ENCODE measurements at regions not wholly inside any gene's neighbourhood (a gene's known extent, or its start where the extent isn't known, plus 50 kb on each side); places are given as distances from the start of the nearest gene placed in this dataset.
"Not testable (repeated sequence)": the region's sequence is repeated elsewhere in the genome, so short reads cannot be mapped to it uniquely, and the experiment has no call there.

DNA sequence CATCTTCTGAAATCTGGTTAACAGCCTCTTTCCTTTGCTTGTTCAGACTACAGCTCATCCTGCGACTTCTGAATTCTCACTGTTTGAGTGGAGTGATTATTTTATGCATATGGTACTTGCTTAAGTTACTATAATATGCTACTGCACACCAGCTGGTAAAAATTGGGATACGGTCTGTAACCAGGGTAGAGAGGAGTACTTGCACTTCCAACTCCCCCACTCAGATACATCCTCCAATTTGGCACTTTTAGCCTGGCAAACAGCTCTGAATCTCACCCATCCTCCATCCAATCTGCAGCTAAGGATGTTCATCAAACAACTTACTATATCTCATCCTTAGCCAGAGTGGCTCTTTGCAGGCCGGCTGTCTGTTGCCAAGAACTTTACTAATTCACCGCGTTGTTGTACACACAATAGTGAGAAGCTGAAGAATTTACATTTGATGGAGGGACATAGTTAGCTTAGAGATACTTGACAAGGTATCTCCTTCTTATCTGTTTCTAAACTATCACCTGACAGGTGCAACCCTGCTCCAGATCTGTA lies 1323.6 kb upstream of the ALCAM start:
- in situ Hi-C loops (cut with HindIII; ENCODE audit: low sequenced_read_pairs) = not testable (repeated sequence)

DNA sequence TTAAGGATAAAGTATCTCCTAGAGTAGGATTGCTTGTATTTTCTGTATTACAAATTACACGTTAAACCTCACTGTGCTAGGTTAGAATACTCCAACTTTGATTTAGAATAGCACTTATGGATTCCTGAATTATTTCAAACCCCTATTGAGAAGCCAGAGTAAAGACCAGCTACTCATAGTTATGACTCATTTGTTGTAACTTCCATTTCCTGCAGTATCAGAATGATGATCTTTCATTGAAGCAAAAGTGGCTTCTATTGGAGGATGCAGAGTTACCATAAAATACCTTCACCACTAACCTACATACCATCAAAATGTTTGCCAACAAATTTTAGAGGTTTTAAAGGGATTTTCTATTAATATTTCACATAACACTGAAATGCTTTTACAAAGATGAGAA lies 1322.7 kb upstream of the ALCAM start:
- in situ Hi-C loops (cut with HindIII; ENCODE audit: low sequenced_read_pairs) = no loop called here

DNA sequence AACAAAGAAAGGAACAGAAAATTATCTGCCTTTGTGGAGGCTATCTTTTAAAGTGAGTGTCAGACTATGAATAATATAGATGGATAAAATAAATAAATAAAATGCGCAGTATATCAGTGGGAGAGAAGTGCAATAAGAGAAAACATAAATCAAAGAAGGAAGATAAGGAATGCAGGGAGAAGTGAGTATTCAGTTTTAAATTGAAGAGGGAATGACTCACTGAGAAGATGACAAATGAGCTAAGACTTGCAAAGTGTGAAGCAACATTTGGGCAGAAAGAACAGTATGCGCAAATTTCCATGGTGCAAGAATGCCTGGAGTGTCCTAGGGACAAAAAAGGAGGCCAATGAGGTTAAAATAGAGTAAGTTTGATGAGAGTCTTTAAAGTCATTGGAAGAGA lies 1300.1 kb upstream of the ALCAM start:
- in situ Hi-C loops (cut with HindIII; ENCODE audit: low sequenced_read_pairs) = no loop called here

DNA sequence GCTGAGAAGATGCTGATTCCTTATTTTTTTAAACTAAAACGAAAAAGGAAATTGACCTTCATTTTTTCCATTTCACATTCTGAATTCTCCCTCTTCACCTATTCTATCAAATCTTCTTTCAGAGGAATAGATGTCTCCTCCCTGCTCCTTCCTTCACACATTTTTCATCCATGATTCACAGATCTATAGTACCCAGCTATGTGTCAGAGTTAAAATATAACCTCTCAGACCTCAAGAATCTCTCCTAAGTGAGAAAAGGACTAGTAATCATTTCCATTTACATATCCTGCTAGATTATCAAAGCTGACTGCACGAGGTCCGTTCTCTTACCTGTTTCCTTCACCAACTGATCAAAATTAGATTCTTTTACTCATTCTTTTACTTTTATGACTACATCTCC lies 1297.6 kb upstream of the ALCAM start:
- in situ Hi-C loops (cut with HindIII; ENCODE audit: low sequenced_read_pairs) = no loop called here

DNA sequence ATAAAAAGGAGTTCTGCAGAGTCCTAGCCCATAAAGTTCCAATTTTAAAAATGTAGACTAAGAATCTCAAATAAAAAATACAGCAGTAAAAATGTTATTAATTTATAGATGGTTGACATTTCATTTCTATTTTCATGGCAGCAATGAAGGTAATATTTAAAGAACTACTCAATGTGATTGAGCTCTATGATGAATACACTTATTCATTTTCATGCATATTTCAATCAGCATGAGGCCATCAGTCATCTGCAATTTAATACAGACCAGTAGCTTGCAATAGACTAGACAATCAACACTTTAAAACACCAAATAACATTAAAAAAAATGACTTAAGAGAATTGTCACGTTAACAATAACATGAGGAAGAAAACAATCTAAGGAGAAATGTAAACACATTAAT lies 1295.8 kb upstream of the ALCAM start:
- in situ Hi-C loops (cut with HindIII; ENCODE audit: low sequenced_read_pairs) = no loop called here

DNA sequence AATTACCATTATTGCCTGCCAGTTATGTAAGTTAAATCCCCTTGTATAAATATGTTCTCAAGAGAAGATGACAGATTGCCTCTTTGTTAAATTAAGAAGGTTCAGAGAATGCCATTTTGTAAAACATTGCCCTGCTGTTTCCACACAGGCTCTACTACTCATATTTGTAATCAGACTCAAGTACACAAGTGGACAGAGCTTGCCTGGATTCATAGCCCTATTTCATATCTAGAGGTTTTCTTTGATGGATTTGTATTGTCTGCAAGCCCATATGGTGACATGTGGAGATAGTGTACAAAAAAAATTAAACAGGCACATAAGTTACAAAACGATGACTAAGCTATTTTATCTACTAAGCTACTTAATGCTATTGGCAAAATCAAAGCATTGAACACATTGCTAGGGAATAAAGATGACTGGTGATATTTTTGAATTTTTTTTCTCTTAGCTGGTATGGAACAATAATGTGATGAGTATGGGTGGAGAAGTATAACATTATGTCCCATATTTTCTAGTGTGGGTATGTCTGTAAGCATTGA lies 1286.6 kb upstream of the ALCAM start:
- in situ Hi-C loops (cut with HindIII; ENCODE audit: low sequenced_read_pairs) = no loop called here

DNA sequence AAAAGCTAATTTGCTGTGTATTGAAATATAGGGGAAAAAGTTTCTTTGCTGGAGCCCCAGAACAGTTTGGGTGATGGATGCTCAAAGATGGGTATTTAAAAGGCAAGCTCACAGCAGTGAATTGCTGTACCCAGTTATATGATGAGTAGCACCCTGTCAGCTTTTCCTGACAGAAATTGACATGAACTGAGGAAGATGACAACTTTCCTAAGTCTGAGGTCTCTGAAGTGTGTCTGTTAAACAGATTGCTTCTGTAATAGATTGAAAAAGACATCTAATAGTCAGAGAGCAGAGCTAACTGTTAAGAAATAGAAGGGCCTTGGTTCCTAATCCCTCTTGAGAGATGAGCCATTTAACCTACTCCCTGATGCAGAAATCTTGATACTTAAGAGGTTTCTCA lies 1278.0 kb upstream of the ALCAM start:
- in situ Hi-C loops (cut with HindIII; ENCODE audit: low sequenced_read_pairs) = no loop called here

DNA sequence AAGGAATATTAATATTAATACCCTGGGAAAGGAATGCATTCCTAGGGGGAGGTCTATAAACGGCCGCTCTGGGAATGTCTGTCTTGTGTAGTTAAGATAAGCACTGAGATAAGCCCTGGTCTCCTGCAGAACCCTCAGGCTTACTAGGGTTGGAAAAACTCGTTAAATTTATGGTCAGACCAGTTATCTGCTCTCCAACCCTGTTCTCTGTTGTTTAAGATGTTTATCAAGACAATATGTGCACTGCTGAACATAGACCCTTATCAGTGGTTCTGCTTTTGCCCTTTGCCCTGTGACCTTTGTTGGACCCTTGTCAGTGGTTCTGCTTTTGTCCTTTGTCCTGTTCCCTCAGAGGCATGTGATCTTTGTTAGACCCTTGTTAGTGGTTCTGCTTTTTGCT lies 1276.7 kb upstream of the ALCAM start:
- in situ Hi-C loops (cut with HindIII; ENCODE audit: low sequenced_read_pairs) = not testable (repeated sequence)

DNA sequence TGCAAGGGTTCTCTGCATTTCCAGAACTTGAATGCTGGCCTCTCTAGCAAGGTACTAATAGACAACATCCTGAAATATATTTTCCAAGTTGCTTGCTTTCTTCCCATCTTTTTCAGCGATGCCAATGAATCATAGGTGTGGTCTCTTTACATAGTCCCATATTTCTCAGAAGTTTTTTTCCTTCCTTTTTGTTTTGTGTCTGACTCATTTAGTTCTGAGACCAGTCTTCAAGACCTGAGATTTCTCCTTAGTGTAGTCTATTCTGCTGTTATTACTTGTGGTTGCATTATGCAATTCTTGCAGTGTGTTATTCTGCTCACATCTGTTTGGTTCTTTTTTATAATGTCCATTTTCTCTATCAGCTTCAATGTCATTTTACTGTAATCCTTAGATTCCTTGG lies 1265.0 kb upstream of the ALCAM start:
- in situ Hi-C loops (cut with HindIII; ENCODE audit: low sequenced_read_pairs) = no loop called here

DNA sequence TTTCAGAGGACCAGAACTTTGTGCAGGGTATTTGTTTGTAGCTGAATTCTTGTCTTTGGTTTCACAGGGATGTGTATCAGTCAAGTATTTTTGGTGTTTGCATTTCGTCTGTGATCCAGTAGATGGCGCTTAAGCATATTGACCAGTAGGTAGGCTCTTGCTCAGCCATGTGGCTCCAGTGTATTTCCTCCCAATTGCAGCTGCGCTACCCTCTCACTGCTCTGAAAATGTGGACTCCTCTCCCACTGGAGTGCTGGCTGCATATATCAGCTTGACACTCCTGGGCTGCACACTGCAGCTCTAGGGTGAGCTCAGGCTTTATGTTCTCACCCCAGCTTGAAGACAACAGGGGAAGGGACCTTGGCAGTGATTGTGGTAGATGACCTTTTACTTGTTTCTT lies 1264.3 kb upstream of the ALCAM start:
- in situ Hi-C loops (cut with HindIII; ENCODE audit: low sequenced_read_pairs) = no loop called here

DNA sequence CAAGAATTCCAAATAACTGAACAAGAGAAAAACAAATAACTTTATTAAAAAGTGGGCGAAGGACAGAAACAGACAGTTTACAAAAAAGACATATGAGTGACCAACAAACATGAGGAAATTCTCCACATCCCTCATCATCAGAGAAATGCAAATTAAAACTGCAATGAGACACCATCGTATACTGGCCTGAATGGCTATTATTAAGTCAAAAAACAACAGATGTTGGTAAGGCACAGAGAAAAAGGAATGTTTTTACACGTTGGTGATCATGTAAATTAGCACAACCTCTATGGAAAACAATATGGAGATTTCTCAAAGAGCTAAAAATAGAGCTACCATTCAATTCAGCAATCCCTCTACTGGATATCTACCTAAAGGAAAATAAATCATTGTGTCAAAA lies 1260.4 kb upstream of the ALCAM start:
- in situ Hi-C loops (cut with HindIII; ENCODE audit: low sequenced_read_pairs) = no loop called here

DNA sequence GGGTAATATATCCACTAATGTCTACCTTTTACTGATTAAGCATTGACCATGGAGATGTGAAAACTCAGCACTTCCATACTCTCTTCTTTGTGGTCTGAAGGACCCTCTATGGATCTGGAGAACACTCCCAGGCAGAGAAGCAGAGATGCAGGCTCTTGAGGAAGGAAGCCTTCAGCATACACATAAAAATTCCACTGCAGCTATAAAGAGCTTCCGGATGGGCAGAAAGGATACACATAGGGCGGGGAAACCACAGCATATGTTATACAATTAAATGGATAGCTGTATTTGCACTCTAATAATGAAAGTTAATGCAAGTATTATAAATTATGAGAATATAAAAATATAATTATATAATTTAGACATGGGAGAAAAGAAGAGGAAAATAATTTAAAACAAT lies 1258.2 kb upstream of the ALCAM start:
- in situ Hi-C loops (cut with HindIII; ENCODE audit: low sequenced_read_pairs) = no loop called here

DNA sequence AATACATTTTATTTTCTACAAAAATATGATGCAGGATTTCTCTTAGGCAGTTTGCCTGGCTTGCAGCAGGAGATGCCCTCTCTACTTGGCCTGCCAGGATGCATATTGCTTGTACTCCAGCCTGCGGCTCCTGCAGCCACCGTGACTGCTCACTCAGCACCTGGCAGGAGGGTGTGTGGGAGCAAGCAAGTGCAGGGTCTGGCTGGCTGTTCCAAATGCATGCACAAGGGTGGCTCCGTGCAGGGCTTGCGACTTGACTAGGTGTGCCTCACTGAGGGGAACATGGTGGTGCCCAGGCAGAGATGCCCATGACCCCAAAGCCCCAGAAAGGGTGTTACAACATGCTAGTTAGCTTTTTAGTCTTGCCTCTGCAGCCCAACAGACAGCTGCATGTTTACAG lies 1240.2 kb upstream of the ALCAM start:
- in situ Hi-C loops (cut with HindIII; ENCODE audit: low sequenced_read_pairs) = no loop called here

DNA sequence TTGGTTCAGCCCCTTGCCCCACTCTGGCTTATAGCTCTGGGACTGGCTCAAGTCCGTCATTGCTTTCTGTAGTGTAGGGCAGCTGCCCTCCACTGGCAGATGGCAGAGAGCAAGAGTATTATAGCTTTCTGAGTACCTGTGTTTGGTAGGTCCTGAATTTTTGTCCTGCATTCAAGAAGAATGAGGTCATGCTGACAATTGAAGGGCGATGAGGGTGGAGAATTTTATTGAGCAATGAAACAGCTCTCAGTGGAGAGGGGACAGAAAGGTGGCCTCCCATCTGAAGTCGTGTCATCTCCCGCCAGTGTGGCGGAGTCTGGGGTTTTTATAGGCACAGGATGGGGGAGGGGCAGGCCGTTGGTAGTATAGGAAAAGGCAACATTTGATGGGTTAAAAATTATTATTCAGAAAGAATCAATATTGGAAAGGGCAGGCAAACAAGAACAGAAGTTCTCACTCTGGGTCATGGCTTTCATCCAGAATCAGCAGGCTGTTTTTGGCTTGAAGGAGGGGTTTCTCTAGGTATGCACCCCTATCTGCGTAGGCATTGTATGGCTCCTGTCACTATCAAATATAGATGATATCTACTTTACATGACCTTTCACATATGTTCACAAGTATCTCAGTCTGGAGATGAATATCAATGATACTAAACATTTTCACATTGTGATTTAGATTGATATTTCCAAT lies 1239.7 kb upstream of the ALCAM start:
- in situ Hi-C loops (cut with HindIII; ENCODE audit: low sequenced_read_pairs) = no loop called here

DNA sequence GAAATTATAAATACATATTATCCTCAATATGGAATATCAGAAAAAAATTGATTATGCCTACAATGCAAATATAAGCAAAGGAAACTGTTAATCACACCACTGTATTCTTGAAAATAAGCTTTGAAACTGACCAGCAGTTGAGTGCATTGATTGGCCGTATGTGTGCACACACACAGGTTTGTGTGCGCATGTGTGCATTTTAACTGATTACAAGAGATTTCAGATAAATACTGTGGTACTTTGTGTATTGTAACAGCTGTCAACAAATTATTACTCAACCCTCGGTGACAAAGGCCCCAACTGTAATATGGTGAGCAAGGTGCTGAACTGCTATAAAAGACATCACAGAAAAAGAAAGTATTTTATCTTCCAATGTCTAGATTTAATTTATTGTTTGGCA lies 1238.9 kb upstream of the ALCAM start:
- in situ Hi-C loops (cut with HindIII; ENCODE audit: low sequenced_read_pairs) = no loop called here

DNA sequence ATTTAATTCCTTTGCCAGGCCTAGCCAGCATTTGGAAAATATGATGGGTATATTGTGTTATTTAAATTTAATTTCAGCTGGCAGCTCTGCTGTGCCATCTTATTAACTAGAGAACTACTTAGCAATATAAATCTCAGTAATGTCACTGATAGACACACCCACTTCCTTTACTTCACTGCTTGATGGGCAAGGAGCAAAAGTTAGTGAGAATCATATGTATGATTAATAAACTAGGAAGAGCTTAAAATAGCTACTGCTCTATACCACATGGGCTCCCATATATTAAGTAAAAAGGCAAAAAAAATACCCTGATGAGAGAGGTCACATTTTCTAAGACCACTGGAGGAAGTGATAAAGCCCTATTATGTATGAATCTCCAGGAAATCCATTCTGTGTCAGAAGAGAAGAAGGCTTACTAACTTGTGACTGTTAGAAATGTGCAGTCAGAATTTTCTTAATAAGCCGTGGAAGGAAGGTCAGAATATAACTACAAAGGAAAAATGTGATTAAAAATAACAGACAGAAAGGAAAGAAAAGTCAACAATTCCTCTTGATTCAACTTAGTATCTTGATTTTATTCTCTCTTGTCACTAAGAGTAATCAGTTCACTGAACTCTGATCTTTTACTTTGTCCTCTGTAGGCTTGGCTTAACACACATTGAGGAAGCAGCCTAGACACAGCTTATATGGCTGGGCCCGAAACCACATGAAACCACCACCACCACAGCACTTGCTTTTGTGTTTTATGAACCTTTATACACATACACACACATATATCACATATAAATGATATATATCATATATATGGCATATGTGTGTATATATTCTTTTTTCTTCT lies 1233.9 kb upstream of the ALCAM start:
- in situ Hi-C loops (cut with HindIII; ENCODE audit: low sequenced_read_pairs) = no loop called here

DNA sequence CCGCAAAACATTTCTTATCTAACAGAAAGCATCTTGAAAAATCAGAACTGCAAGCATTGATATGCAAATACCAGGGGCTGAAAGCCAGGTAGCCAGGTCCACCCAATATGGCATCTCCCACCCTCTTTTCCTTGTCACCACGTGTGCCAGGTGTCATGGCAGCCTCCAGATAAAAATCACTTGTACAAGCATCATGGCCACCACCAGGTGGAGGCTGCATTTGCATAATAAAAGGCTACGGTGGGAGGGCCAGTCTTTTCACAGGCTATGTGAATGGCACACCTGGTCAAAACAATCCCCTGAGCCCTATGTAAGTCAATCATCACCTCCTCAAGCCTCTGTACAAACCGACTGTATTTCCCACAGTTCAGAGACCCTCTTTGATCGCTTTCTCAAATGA lies 1233.1 kb upstream of the ALCAM start:
- in situ Hi-C loops (cut with HindIII; ENCODE audit: low sequenced_read_pairs) = no loop called here

DNA sequence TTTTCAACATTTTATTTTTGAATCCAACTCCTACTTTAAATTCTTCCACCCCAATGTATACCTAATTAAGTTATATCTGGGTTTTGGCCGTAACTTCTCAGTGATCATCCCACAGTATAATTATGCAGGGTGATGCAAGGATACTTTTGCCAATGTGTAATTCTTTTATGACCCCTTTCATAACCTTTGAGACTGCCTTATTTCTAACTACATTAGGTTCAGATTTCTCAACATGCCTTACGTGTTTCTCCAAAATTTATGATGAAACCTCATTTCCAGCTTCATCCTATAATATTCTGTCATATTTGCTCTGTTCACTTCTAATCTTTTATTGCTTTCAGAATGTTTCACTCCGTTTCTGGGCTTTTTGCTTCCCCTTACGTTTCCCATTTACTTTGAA lies 1229.6 kb upstream of the ALCAM start:
- in situ Hi-C loops (cut with HindIII; ENCODE audit: low sequenced_read_pairs) = no loop called here

DNA sequence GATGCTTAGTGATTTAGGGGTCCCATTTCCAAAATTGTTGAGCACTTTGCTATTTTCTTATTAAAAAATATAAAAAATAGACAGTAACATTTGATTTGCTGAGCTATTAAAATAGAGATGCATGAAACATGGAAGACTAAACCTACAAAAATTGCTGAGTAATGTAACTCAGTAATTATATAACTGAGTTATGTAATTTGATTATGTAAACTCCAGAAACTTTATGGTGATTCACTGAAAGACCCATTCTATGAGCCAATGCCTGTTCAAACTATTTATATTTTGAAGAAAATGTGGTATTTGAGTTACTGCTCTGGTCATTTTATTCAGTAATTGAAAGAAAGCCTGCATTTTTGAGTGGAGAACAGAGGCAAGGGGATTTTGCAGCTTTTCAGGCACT lies 1221.5 kb upstream of the ALCAM start:
- in situ Hi-C loops (cut with HindIII; ENCODE audit: low sequenced_read_pairs) = no loop called here

DNA sequence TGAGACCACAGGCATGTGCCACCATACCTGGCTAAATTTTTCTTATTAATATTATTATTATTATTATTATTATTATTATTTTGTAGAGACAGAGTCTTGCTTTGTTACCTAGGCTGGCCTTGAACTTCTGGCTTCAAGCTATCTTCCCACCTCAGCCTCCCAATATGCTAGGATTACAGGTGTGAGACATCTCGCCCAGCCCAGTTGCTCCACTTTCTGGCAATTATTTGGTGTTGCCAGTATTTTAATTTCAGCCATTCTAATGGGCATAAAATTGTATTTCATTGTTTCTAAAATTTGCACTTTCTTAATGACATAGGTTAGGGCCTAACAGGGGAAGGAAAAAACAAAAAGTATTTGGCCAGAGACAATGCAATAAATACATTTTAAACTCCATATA lies 1217.6 kb upstream of the ALCAM start:
- in situ Hi-C loops (cut with HindIII; ENCODE audit: low sequenced_read_pairs) = no loop called here

DNA sequence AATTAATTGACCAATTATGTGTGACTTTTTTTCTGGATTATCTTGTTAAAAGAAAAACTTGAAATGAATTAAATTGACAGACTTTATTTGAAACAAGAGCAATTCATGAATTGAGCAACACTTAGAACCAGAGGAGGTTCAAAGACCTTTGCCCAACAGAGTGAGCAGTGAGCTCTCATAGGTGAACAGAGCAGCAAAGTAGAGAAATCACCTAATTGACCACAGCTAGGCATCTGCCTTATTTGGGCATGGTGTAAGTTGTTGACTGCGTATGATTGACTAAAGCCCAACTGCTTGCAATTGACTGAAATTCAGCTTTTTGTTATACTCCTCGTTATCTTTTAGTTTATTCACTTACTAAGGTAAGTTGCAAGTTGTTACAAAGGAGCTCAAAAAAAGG lies 1216.0 kb upstream of the ALCAM start:
- in situ Hi-C loops (cut with HindIII; ENCODE audit: low sequenced_read_pairs) = no loop called here

DNA sequence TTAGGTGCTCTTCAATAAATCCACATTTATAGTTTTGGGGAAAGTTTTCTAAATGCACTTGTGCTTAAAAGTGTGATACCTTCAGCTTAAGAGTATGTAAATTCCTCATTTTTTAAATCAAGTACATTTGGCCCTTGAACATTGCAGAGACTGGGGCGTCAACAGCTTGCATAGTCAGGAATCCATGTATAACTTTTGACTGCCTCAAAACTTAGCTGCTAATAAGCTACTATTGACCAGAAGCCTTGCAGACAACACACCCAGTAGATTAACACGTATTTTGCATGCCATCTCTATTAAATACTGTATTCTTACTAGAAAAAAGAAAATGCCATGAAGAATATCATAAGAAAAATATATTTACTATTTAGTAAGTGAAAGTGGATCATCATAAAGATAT lies 1211.8 kb upstream of the ALCAM start:
- in situ Hi-C loops (cut with HindIII; ENCODE audit: low sequenced_read_pairs) = no loop called here

Measured in endothelial cell of hepatic sinusoid (primary cell).